Lower leg skin (tissue), 4 donors: ENCODE measurements at regions not wholly inside any gene's neighbourhood (a gene's known extent, or its start where the extent isn't known, plus 50 kb on each side); places are given as distances from the start of the nearest gene placed in this dataset.

ENCODE experiments used
- DNase-seq, 2 donors: peaks; one replicate each; pipeline ENCODE4 v3.0.0-alpha.2; 2019; ENCODE audit warnings: low spot score in 2 of 2
- H3K4me3 ChIP-seq: fragments of 200-600 bp; sonication (generic); 2 replicates; pipeline ENCODE4 v1.5.1; 2017; ENCODE audit warnings: mild to moderate bottlenecking, low read depth; ENCODE audit not compliant: poor library complexity, severe bottlenecking
- POLR2A ChIP-seq, 2 donors: fragments of 450-650 bp; IDR thresholded peaks; one replicate each; pipeline ENCODE4 v1.6.1; 2016 to 2017; ENCODE audit warnings: antibody characterized with exemption in 2 of 2, mild to moderate bottlenecking in 1 of 2, moderate library complexity in 1 of 2
- WGBS, 2 donors: methylation state at CpG; one replicate each; pipeline ENCODE4 v1.1.5; 2018; 5-methylcytosine and 5-hydroxymethylcytosine counted together
- intact Hi-C: fragments of 100-400 bp; cut with DNase I; formaldehyde crosslinking; loops from one replicate; pipeline ENCODE4 v1.15.0; 2023; ENCODE audit warnings: low total_unique reads
- TF ChIP-seq, protein P1 (sequence below), 3 donors: fragments of 450-650 bp; IDR thresholded peaks; one replicate each; pipeline ENCODE4 v1.5.1; 2016; ENCODE audit warnings: antibody characterized with exemption in 3 of 3, mild to moderate bottlenecking in 3 of 3, moderate library complexity in 2 of 3

GRCh38 chr11:32032052-32032451 lies 58.8 kb upstream of the RCN1 start:
- intact Hi-C loops: loop anchor here (1.0 kb wide), 1 partner anchor 15 kb away; no protein-coding TSS in a partner anchor
- H3K4me3 ChIP-seq: no peak overlapping the region
- WGBS, 2 donors: 83 to 89% methylated on average over 1 of the region's 1 CpG
- no peak for TF ChIP-seq POLR2A (IDR thresholded peaks at IDR 0.05)
- TF ChIP-seq, protein P1, sequence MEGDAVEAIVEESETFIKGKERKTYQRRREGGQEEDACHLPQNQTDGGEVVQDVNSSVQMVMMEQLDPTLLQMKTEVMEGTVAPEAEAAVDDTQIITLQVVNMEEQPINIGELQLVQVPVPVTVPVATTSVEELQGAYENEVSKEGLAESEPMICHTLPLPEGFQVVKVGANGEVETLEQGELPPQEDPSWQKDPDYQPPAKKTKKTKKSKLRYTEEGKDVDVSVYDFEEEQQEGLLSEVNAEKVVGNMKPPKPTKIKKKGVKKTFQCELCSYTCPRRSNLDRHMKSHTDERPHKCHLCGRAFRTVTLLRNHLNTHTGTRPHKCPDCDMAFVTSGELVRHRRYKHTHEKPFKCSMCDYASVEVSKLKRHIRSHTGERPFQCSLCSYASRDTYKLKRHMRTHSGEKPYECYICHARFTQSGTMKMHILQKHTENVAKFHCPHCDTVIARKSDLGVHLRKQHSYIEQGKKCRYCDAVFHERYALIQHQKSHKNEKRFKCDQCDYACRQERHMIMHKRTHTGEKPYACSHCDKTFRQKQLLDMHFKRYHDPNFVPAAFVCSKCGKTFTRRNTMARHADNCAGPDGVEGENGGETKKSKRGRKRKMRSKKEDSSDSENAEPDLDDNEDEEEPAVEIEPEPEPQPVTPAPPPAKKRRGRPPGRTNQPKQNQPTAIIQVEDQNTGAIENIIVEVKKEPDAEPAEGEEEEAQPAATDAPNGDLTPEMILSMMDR (IDR thresholded peaks at IDR 0.05): no peak
- DNase-seq: no peak

- no peak for DNase-seq
Observed at GRCh38 chr11:32030875-32031503, 59.9 kb upstream of the RCN1 start.

GRCh38 chr11:32029721-32030120 lies 61.2 kb upstream of the RCN1 start:
- intact Hi-C loops: no loop called here
- H3K4me3 ChIP-seq: no peak overlapping the region
- 73% methylated on average over 4 of the region's 4 CpGs for WGBS, 2 donors
- TF ChIP-seq, protein P1 (IDR thresholded peaks at IDR 0.05): no peak
- TF ChIP-seq POLR2A (IDR thresholded peaks at IDR 0.05): no peak
- DNase-seq: no peak

More at GRCh38 chr11:32030875-32031503, 59.9 kb upstream of the RCN1 start:
- no peak for TF ChIP-seq POLR2A (IDR thresholded peaks at IDR 0.05)
- TF ChIP-seq, protein P1 (IDR thresholded peaks at IDR 0.05): no peak
- 82 to 84% methylated on average over 10 of the region's 10 CpGs for WGBS, 2 donors
- intact Hi-C loops: no loop called here
- H3K4me3 ChIP-seq: no peak overlapping the region

DNA sequence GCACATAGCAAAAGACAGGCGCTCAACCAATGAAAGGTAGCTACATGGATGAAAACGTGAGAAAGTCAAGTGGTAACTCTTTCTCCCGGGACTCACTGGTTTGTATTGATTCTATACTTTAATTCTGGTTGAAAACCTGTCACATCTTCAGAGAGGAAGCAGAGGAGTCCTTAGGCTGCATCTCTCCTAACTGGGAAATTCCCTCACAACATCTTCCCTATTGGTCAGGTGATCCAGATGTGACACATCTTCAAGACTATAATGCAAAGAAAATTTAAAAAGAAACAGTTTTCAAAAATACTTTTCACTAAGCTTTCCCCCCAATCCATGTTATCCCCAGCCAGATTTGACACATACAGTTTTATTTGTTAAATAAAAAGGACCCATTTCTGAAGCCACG lies 62.7 kb upstream of the RCN1 start:
- intact Hi-C loops: no loop called here
- no peak overlapping the region for H3K4me3 ChIP-seq
- TF ChIP-seq POLR2A (IDR thresholded peaks at IDR 0.05): no peak
- TF ChIP-seq, protein P1 (IDR thresholded peaks at IDR 0.05): no peak
- DNase-seq: no peak
- 87 to 90% methylated on average over 4 of the region's 4 CpGs for WGBS, 2 donors

- no peak for DNase-seq
- TF ChIP-seq, protein P1 (IDR thresholded peaks at IDR 0.05): no peak
- no peak for TF ChIP-seq POLR2A (IDR thresholded peaks at IDR 0.05)
- 82 to 94% methylated on average over 2 of the region's 2 CpGs for WGBS, 2 donors
- H3K4me3 ChIP-seq: no peak overlapping the region
- intact Hi-C loops: no loop called here
Observed at GRCh38 chr11:32026766-32027165, 64.1 kb upstream of the RCN1 start.

DNA sequence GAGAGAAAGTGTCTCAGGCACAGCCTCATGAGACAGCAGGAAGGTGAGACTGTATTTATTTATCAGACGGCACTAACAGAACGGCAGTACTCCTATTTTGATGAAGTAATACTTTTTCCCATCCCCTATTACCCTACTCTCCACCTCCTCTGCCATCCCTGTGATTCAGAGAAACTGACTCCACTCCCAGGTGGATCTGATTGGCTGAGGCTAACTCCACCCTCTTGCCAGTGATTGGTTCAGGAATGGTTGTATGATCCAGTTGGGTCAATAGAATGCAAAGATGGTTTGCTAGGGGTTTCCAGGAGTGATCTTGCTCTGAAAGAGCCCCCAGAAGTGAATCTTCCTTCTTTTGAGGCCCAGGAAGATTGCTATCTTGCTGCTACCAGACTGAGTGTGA lies 65.9 kb upstream of the RCN1 start:
- no peak for TF ChIP-seq POLR2A (IDR thresholded peaks at IDR 0.05)
- TF ChIP-seq, protein P1 (IDR thresholded peaks at IDR 0.05): no peak
- H3K4me3 ChIP-seq: no peak overlapping the region
- DNase-seq: no peak
- 92 to 95% methylated on average over 2 of the region's 2 CpGs for WGBS, 2 donors
- intact Hi-C loops: no loop called here
